Renal cortex interstitium (tissue), 11 donors: ENCODE measurements at regions not wholly inside any gene's neighbourhood (a gene's known extent, or its start where the extent isn't known, plus 50 kb on each side); places are given as distances from the start of the nearest gene placed in this dataset.

Source experiments
- DNase-seq, 11 donors: peaks; one replicate each; pipeline ENCODE4 v3.0.0-alpha.2; 2013; ENCODE audit warnings: low read depth in 9 of 11, low spot score in 4 of 11; ENCODE audit errors: extremely low read depth in 1 of 11

- no peak for DNase-seq
These were observed 60.3 kb downstream of the SEC61B start for GRCh38 chr9:99282406-99282805.

- no peak for DNase-seq
These were observed 63.9 kb downstream of the SEC61B start for GRCh38 chr9:99285965-99286364.

GRCh38 chr9:99286536-99286935, 64.5 kb downstream of the SEC61B start:
- DNase-seq: no peak

- DNase-seq: no peak
These were observed 65.6 kb downstream of the SEC61B start for GRCh38 chr9:99287641-99288040.

GRCh38 chr9:99288830-99289229, 66.7 kb downstream of the SEC61B start:
- no peak for DNase-seq

GRCh38 chr9:99294850-99295461, 72.9 kb downstream of the SEC61B start:
- no peak for DNase-seq

GRCh38 chr9:99296291-99296951, 74.3 kb downstream of the SEC61B start:
- peak in 7 of 11 donors; percentile 25 to 47 (median 34) for DNase-seq

GRCh38 chr9:99298614-99299013, 76.5 kb downstream of the SEC61B start:
- DNase-seq: no peak

GRCh38 chr9:99299211-99300102, 77.4 kb downstream of the SEC61B start:
- peak in 1 of 11 donors; percentile 37 for DNase-seq

- no peak for DNase-seq
These were observed 78.0 kb downstream of the SEC61B start for GRCh38 chr9:99300103-99300439.

GRCh38 chr9:99300603-99301002, 78.5 kb downstream of the SEC61B start:
- no peak for DNase-seq

GRCh38 chr9:99303177-99303576, 81.1 kb downstream of the SEC61B start:
- DNase-seq: no peak

GRCh38 chr9:99305124-99305523, 83.0 kb downstream of the SEC61B start:
- no peak for DNase-seq

- DNase-seq: no peak
These were observed 84.0 kb downstream of the SEC61B start for GRCh38 chr9:99305820-99306811.

- peak in 2 of 11 donors; percentile 12 to 14 for DNase-seq
These were observed 85.8 kb downstream of the SEC61B start for GRCh38 chr9:99307851-99308250.

GRCh38 chr9:99309141-99309939, 87.3 kb downstream of the SEC61B start:
- no peak for DNase-seq

- no peak for DNase-seq
These were observed 90.7 kb downstream of the SEC61B start for GRCh38 chr9:99312736-99313135.

GRCh38 chr9:99319048-99319447, 97.0 kb downstream of the SEC61B start:
- DNase-seq: no peak
